ENCODE measurements at regions not wholly inside any gene's neighbourhood (a gene's known extent, or its start where the extent isn't known, plus 50 kb on each side); places are given as distances from the start of the nearest gene placed in this dataset.

GRCh38 chr4:189499696-189500095 lies 441.0 kb upstream of the FRG1 start:
- Histone ChIP-seq H4K20me1 (ENCODE audit: insufficient read depth) (no peaks in the 10 kb centered on the region), H3K4me3 (replicated peaks in 1 of 2; ENCODE audit: low read depth in 1 of 2, low read length in 2 of 2) (no peak overlapping the region), H3K27me3 (ENCODE audit: insufficient read depth, low read length) (no peaks in the 10 kb centered on the region), H3K79me2 (ENCODE audit: insufficient read depth, low read length) (no peaks in the 10 kb centered on the region), H3K4me1 (ENCODE audit: control insufficient read depth in 1 of 2, insufficient read depth in 2 of 2, low read length in 2 of 2) (no peaks in the 10 kb centered on the region), H3K4me2 (ENCODE audit: low read length) (no peak overlapping the region), H2AFZ (ENCODE audit: low read depth, low read length, poor library complexity, severe bottlenecking) (no peak overlapping the region), H3K36me3 (ENCODE audit: control insufficient read depth in 1 of 2, insufficient read depth in 2 of 2, low read length in 2 of 2) (no peaks in the 10 kb centered on the region), H3K27ac (ENCODE audit: low read depth, low read length) (no peak overlapping the region), H3K9ac (ENCODE audit: low read length) (no peak overlapping the region), H3K9me2 (ENCODE audit: insufficient read depth) (no peaks in the 10 kb centered on the region), H3K9me3 (ENCODE audit: control insufficient read depth in 1 of 2, insufficient read depth in 1 of 2, low read depth in 1 of 2, low read length in 2 of 2) (no peaks in the 10 kb centered on the region)
- TF ChIP-seq REST (IDR thresholded peaks at IDR 0.05; ENCODE audit: low read depth) (no peak), CEBPB (IDR thresholded peaks at IDR 0.05; ENCODE audit: low read depth) (no peak), ATF3 (IDR thresholded peaks at IDR 0.05) (no peak), EGR1 (IDR thresholded peaks at IDR 0.05; ENCODE audit: low read depth) (no peak), CBX3 (IDR thresholded peaks at IDR 0.05; ENCODE audit: low read depth) (no peak), SRF (IDR thresholded peaks at IDR 0.05; ENCODE audit: low read depth) (no peak), JUND (IDR thresholded peaks at IDR 0.05) (no peak), FOSL1 (IDR thresholded peaks at IDR 0.05; ENCODE audit: low read depth) (no peak), RAD21 (IDR thresholded peaks at IDR 0.05; ENCODE audit: low read depth) (no peak), EZH2phosphoT487 (IDR thresholded peaks at IDR 0.05; ENCODE audit: borderline replicate concordance) (no peak), SIN3A (IDR thresholded peaks at IDR 0.05; ENCODE audit: low read depth) (no peak), ZFX (IDR thresholded peaks at IDR 0.05) (no peak), CTCF (IDR thresholded peaks at IDR 0.05 in 2 of 3, conservative IDR thresholded peaks at IDR 0.05 in 1 of 3; ENCODE audit: borderline replicate concordance in 1 of 3, insufficient read depth in 1 of 3, low read depth in 2 of 3, low read length in 2 of 3) (no peak), EZH2 (IDR thresholded peaks at IDR 0.05) (no peak), TCF7L2 (IDR thresholded peaks at IDR 0.05; ENCODE audit: borderline replicate concordance, extremely low read depth, insufficient read depth, insufficient read length) (no peak), ZBTB33 (IDR thresholded peaks at IDR 0.05; ENCODE audit: extremely low read depth, insufficient replicate concordance, low read length) (no peak), ZNF274 (IDR thresholded peaks at IDR 0.05; ENCODE audit: low read depth, low read length) (no peak), POLR2A (IDR thresholded peaks at IDR 0.05; ENCODE audit: borderline replicate concordance, extremely low read depth, insufficient read depth, insufficient read length) (no peak), POLR2AphosphoS5 (IDR thresholded peaks at IDR 0.05; ENCODE audit: low read depth, low read length) (no peak)
- DNase-seq (ENCODE audit: low read depth, low spot score) (no peak), ATAC-seq (no peak)
- CTCF ChIA-PET, result no interaction called here
- BruUV-seq (replicated peaks), result no TSS peak
- intact Hi-C loops (cut with micrococcal nuclease), result no loop called here
- POLR2A ChIA-PET, result no interaction called here
- RAD21 ChIA-PET (ENCODE audit: low non-redundant PET in 1 of 2, low total read pairs in 2 of 2, uncharacterized antibody in 2 of 2, unreplicated experiment in 2 of 2), result no interaction called here
